ENCODE measurements at regions not wholly inside any gene's neighbourhood (a gene's known extent, or its start where the extent isn't known, plus 50 kb on each side); places are given as distances from the start of the nearest gene placed in this dataset.

DNA sequence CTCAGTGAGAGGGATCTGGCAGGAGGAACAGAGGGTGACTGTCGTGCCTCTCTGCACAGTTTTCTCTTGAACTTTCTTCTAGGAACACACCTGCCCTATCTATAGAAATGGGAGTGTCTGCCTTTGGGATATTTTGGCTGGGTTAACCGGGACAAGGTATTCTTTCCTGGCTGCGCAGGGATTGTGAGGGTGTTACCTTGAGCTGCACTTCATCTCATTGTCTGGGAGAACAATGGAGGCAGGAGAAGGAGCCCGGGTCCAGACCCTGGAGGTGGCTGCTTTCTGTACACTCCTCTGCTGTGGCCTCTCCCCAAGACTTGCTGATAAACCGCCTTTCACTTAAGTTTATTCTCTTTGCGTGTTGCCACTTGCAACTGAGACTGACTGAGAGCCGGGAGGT lies 192.8 kb downstream of the TBXT start:
- BruUV-seq (replicated peaks) = no TSS peak
- CTCF ChIA-PET = no interaction called here
- Histone ChIP-seq H3K9me1 (ENCODE audit: insufficient read depth, low read length) (no peaks in the 10 kb centered on the region), H3K9me3 (ENCODE audit: control insufficient read depth, insufficient read depth, low read length) (no peaks in the 10 kb centered on the region), H2AFZ (replicated peaks; ENCODE audit: low read length, poor library complexity) (no peak overlapping the region), H2AK9ac (replicated peaks; ENCODE audit: low read depth, low read length, poor library complexity) (no peak overlapping the region), H3K4ac (ENCODE audit: low read depth, low read length) (no peak overlapping the region), H4K8ac (ENCODE audit: low read depth in 2 of 2, low read length in 2 of 2) (no peak overlapping the region), H3K18ac (ENCODE audit: low read depth, low read length) (no peak overlapping the region), H4K20me1 (ENCODE audit: insufficient read depth, low read length) (peaks cover 9% of the 10 kb centered on the region), H3K4me2 (ENCODE audit: low read depth, low read length) (no peak overlapping the region), H3K4me1 (ENCODE audit: control insufficient read depth, insufficient read depth, low read length) (peaks cover 6% of the 10 kb centered on the region), H2BK20ac (ENCODE audit: low read depth, low read length) (no peak overlapping the region), H3K56ac (ENCODE audit: extremely low read depth, insufficient read depth, low read length) (no peak overlapping the region), H2BK15ac (ENCODE audit: low read depth, low read length) (no peak overlapping the region), H4K5ac (ENCODE audit: low read depth, low read length) (no peak overlapping the region), H2BK120ac (ENCODE audit: low read depth, low read length) (no peak overlapping the region), H2BK5ac (ENCODE audit: low read depth, low read length, poor library complexity, severe bottlenecking) (no peak overlapping the region), H3K79me1 (ENCODE audit: low read depth in 1 of 2, low read length in 2 of 2) (peaks cover 0 to 19% of the 10 kb centered on the region in 2 experiments; a peak in 1 of 4 replicates), H3K27ac (ENCODE audit: insufficient read depth, low read length) (no peak overlapping the region), H3K4me3 (ENCODE audit: insufficient read depth, low read depth, low read length) (no peak overlapping the region), H4K91ac (ENCODE audit: insufficient read depth, low read depth, low read length) (no peak overlapping the region), H2AK5ac (ENCODE audit: low read depth, low read length) (no peak overlapping the region), H3K27me3 (ENCODE audit: control insufficient read depth, insufficient read depth, low read length) (no peaks in the 10 kb centered on the region), H3K14ac (replicated peaks; ENCODE audit: low read depth, low read length) (no peak overlapping the region), H3K36me3 (ENCODE audit: control insufficient read depth, insufficient read depth, low read length) (peaks cover 10% of the 10 kb centered on the region), H3K23ac (ENCODE audit: low read depth, low read length) (no peak overlapping the region), H3K9ac (ENCODE audit: low read depth, low read length) (no peak overlapping the region)
- dilution Hi-C loops (cut with HindIII; ENCODE audit: low sequenced_read_pairs, unreplicated experiment) (no loop called here), intact Hi-C loops (cut with micrococcal nuclease) (no loop called here), in situ Hi-C loops (cut with MboI; ENCODE audit: low sequenced_read_pairs) (no loop called here)
- TF ChIP-seq BHLHE40 (IDR thresholded peaks at IDR 0.05; ENCODE audit: low read depth, low read length) = no peak
- no peak for TF ChIP-seq RCOR1 (IDR thresholded peaks at IDR 0.05; ENCODE audit: insufficient replicate concordance, low read length)
- TF ChIP-seq MXI1 (IDR thresholded peaks at IDR 0.05; ENCODE audit: borderline replicate concordance, low read depth, low read length) = no peak
- TF ChIP-seq CEBPB (IDR thresholded peaks at IDR 0.05; ENCODE audit: low read depth, low read length) = no peak
- TF ChIP-seq, protein P1, sequence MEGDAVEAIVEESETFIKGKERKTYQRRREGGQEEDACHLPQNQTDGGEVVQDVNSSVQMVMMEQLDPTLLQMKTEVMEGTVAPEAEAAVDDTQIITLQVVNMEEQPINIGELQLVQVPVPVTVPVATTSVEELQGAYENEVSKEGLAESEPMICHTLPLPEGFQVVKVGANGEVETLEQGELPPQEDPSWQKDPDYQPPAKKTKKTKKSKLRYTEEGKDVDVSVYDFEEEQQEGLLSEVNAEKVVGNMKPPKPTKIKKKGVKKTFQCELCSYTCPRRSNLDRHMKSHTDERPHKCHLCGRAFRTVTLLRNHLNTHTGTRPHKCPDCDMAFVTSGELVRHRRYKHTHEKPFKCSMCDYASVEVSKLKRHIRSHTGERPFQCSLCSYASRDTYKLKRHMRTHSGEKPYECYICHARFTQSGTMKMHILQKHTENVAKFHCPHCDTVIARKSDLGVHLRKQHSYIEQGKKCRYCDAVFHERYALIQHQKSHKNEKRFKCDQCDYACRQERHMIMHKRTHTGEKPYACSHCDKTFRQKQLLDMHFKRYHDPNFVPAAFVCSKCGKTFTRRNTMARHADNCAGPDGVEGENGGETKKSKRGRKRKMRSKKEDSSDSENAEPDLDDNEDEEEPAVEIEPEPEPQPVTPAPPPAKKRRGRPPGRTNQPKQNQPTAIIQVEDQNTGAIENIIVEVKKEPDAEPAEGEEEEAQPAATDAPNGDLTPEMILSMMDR (conservative IDR thresholded peaks at IDR 0.05; ENCODE audit: low read depth, low read length) = no peak
- POLR2A ChIA-PET (ENCODE audit: unreplicated experiment) = no interaction called here
- DNase-seq (no peak), ATAC-seq (ENCODE audit: low read depth) (no peak)
- WGBS, 2 experiments (ENCODE audit: extremely low coverage in 2 of 2, insufficient read length in 1 of 2) = 75% methylated on average over 2 of the region's 7 CpGs; no CpG with 5 or more reads in 1 of the 2 experiments
